Osteoblast (primary cell): ENCODE measurements at regions not wholly inside any gene's neighbourhood (a gene's known extent, or its start where the extent isn't known, plus 50 kb on each side); places are given as distances from the start of the nearest gene placed in this dataset.

Experiments used
- DNase-seq: peaks from one replicate; pipeline ENCODE4 v3.0.0; 2011; ENCODE audit warnings: low spot score, mixed read lengths; ENCODE audit not compliant: insufficient read length; ENCODE audit errors: missing footprints
- H2AFZ ChIP-seq: 2 replicates; pipeline ENCODE4 v1.6.0; 2011; ENCODE audit warnings: mild to moderate bottlenecking, low read length
- H3K27ac ChIP-seq: 2 replicates; pipeline ENCODE4 v1.5.1; 2011; ENCODE audit warnings: mild to moderate bottlenecking, low read depth, low read length, moderate library complexity
- H3K27me3 ChIP-seq: 2 replicates; pipeline ENCODE4 v1.6.0; 2012; ENCODE audit warnings: mild to moderate bottlenecking, control low read depth, inconsistent platforms, low read length, moderate library complexity; ENCODE audit not compliant: insufficient read depth
- H3K36me3 ChIP-seq: 2 replicates; pipeline ENCODE4 v1.5.1; 2011; ENCODE audit warnings: mild to moderate bottlenecking, low read length, control low read depth, moderate library complexity; ENCODE audit not compliant: insufficient read depth
- H3K4me1 ChIP-seq: 2 replicates; pipeline ENCODE4 v1.5.1; 2011; ENCODE audit warnings: mild to moderate bottlenecking, low read length, control low read depth, moderate library complexity; ENCODE audit not compliant: insufficient read depth
- H3K4me2 ChIP-seq: 2 replicates; pipeline ENCODE4 v1.6.0; 2011; ENCODE audit warnings: mild to moderate bottlenecking, low read length; ENCODE audit not compliant: insufficient read depth
- H3K4me3 ChIP-seq: fragments of 200-600 bp; sonication (generic); 3 replicates; pipeline ENCODE4 v1.5.1; 2012; ENCODE audit warnings: mild to moderate bottlenecking, low read length, inconsistent platforms; ENCODE audit not compliant: insufficient read depth
- H3K79me2 ChIP-seq: 2 replicates; pipeline ENCODE4 v1.6.0; 2012; ENCODE audit warnings: mild to moderate bottlenecking, low read length, control low read depth, inconsistent platforms; ENCODE audit not compliant: insufficient read depth
- H3K9me3 ChIP-seq: 2 replicates; pipeline ENCODE4 v1.5.1; 2011; ENCODE audit warnings: low read depth, low read length, control low read depth
- H4K20me1 ChIP-seq: 2 replicates; pipeline ENCODE4 v1.6.0; 2012; ENCODE audit warnings: mild to moderate bottlenecking, low read length, control low read depth; ENCODE audit not compliant: insufficient read depth
- TF ChIP-seq, protein P1 (sequence below): IDR thresholded peaks from 2 replicates; pipeline ENCODE4 v1.5.1; 2011; ENCODE audit warnings: mild to moderate bottlenecking, low read depth, low read length, moderate library complexity; ENCODE audit errors: extremely low read depth

DNA sequence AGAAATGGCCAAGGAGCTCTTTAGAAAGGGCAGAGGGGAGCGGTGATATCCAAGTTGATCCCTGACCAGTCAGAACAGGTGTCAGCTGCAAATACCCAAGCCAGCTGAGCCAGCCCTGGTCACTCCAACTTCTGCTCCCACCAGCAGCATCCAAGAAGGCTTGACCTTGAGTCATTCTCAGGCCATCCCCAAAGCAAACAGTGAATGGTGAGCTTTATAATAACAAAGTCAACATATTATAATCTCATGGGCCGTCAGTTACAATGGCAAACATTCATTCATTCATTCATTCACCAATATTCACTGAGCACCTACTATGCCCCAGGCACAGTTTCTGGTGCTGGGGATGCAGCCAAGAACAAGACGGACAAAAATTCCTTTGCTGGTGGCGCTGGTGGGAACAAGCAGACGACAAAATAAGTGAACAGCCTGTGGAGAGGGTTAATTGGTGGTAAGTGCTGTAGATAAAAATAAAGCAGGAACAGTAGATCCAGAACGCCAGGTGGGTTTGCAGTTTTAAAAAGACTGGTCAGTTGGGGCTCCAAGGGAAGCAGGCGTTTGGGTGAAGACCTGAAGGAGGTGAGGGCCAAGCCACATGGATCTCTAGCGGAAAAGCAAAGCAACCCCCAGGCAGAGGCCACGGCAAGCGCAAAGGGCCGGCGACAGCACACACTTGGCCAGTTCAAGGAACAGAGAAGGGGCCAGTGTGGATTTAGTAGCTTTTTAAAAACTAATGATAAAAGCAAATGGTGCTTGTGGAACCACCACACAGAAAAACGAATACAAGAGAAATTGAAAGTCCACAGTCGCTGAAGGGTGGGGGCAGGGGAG lies 131.8 kb upstream of the PTPN1 start:
- Histone ChIP-seq H2AFZ (no peak overlapping the region), H3K4me3 (peak overlapping the region; percentile 42)

GRCh38 chr20:50379049-50379990 lies 130.9 kb upstream of the PTPN1 start:
- H3K36me3 ChIP-seq = no peaks in the 10 kb centered on the region
- no peaks in the 10 kb centered on the region for H3K27me3 ChIP-seq
- H3K4me1 ChIP-seq = peaks cover 12% of the 10 kb centered on the region
- peak overlapping the region; percentile 64 for H3K27ac ChIP-seq
- peak overlapping the region; percentile 60 for H2AFZ ChIP-seq
- no peak for DNase-seq
- H3K4me3 ChIP-seq = peak overlapping the region; percentile 42
- H3K9me3 ChIP-seq = no peaks in the 10 kb centered on the region
- no peaks in the 10 kb centered on the region for H3K79me2 ChIP-seq
- TF ChIP-seq, protein P1, sequence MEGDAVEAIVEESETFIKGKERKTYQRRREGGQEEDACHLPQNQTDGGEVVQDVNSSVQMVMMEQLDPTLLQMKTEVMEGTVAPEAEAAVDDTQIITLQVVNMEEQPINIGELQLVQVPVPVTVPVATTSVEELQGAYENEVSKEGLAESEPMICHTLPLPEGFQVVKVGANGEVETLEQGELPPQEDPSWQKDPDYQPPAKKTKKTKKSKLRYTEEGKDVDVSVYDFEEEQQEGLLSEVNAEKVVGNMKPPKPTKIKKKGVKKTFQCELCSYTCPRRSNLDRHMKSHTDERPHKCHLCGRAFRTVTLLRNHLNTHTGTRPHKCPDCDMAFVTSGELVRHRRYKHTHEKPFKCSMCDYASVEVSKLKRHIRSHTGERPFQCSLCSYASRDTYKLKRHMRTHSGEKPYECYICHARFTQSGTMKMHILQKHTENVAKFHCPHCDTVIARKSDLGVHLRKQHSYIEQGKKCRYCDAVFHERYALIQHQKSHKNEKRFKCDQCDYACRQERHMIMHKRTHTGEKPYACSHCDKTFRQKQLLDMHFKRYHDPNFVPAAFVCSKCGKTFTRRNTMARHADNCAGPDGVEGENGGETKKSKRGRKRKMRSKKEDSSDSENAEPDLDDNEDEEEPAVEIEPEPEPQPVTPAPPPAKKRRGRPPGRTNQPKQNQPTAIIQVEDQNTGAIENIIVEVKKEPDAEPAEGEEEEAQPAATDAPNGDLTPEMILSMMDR = no peak
- H3K4me2 ChIP-seq = peak overlapping the region; percentile 66
- H4K20me1 ChIP-seq = no peaks in the 10 kb centered on the region

More for the DNA sequence above, 131.8 kb upstream of the PTPN1 start:
- Histone ChIP-seq H4K20me1 (no peaks in the 10 kb centered on the region), H3K4me1 (peaks cover 12% of the 10 kb centered on the region), H3K79me2 (no peaks in the 10 kb centered on the region), H3K9me3 (no peaks in the 10 kb centered on the region), H3K36me3 (no peaks in the 10 kb centered on the region), H3K4me2 (peak overlapping the region; percentile 66), H3K27ac (peak overlapping the region; percentile 46), H3K27me3 (no peaks in the 10 kb centered on the region)
- DNase-seq = no peak
- TF ChIP-seq, protein P1 = no peak

DNA sequence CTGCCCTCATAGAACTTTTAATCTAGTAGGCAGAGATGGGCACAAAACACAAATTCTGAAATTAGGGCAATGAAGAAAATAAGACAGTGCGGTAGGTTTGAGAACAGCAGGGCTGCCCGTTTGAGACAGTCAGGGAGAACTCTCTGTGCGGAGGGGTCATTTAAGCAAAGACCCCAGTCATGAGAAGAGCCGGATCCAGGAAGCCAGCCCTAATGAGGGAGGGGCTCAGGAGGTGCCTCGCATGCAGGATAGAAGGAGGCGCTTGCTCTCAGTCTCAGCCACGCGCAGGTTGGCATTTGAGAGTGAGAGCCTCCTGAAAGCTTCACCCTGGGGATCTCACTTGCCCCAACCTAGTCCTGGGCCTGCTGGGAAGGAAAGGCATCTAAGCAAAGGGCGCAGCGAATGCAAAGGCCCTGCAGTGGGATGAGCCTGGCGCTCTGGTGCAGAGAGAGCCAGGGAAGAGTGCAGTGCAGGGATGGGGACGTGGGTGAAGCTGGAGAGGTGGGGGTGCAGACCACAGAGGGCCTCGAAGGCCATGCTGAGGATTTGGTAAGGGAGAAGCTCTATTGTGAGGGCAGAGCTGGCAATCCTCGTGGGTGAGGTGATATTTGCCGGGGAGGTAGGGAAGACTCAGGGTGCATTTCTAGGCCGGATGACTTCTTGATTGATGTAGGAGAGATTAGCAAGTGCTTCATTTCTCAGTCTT lies 130.0 kb upstream of the PTPN1 start:
- DNase-seq = no peak
- Histone ChIP-seq H3K79me2 (no peaks in the 10 kb centered on the region), H3K27ac (peak overlapping the region; percentile 64), H3K4me1 (peaks cover 12% of the 10 kb centered on the region), H3K4me2 (no peak overlapping the region), H3K9me3 (no peaks in the 10 kb centered on the region), H4K20me1 (no peaks in the 10 kb centered on the region), H2AFZ (no peak overlapping the region), H3K36me3 (no peaks in the 10 kb centered on the region), H3K4me3 (no peak overlapping the region), H3K27me3 (no peaks in the 10 kb centered on the region)
- TF ChIP-seq, protein P1 = no peak
